HUES64 (cell line): ENCODE measurements at regions not wholly inside any gene's neighbourhood (a gene's known extent, or its start where the extent isn't known, plus 50 kb on each side); places are given as distances from the start of the nearest gene placed in this dataset.

Experiments
- H3K27ac ChIP-seq: 2 replicates; pipeline ENCODE4 v1.7.0; 2013; ENCODE audit warnings: low read depth, low read length, inconsistent platforms
- H3K27me3 ChIP-seq: 2 replicates; pipeline ENCODE4 v1.6.1; 2013; ENCODE audit warnings: mild to moderate bottlenecking, low read length; ENCODE audit not compliant: insufficient read depth
- H3K36me3 ChIP-seq: 2 replicates; pipeline ENCODE4 v1.6.1; 2013; ENCODE audit warnings: mild to moderate bottlenecking, low read length; ENCODE audit not compliant: insufficient read depth
- H3K4me1 ChIP-seq: 2 replicates; pipeline ENCODE4 v1.6.1; 2013; ENCODE audit warnings: mild to moderate bottlenecking, low read length, moderate library complexity; ENCODE audit not compliant: insufficient read depth
- H3K4me3 ChIP-seq: 2 replicates; pipeline ENCODE4 v1.5.1; 2013; ENCODE audit warnings: mild to moderate bottlenecking, low read length, moderate library complexity
- H3K9ac ChIP-seq: 2 replicates; pipeline ENCODE4 v1.6.1; 2013; ENCODE audit warnings: mild to moderate bottlenecking, low read depth, low read length
- H3K9me3 ChIP-seq: 2 replicates; pipeline ENCODE4 v1.6.1; 2013; ENCODE audit warnings: low read depth, low read length; ENCODE audit not compliant: insufficient read depth
- WGBS: fragments of 150-250, 120-280 bp; methylation state at CpG from one replicate; pipeline ENCODE4 v1.1.7; 2013; ENCODE audit warnings: missing lambda C conversion rate; 5-methylcytosine and 5-hydroxymethylcytosine counted together

DNA sequence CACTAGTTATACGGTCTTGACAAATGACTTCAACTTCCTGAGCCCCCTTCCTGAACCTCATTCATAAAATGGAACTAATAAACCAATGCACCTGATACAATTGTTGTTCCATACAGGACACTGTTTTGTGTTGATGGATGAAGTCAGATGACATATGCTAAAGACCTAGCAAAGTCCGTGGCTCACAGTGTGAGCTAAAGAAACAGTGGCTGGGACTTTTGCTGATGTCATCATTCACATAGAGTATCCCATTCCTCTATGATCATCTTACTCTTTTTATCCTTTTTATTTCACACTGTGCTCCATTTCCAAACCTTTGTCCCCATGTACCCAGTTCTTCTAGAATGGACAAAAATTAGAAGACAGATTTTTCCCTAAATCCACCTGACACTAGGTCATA lies 83.7 kb upstream of the KAZN start:
- Histone ChIP-seq H3K27me3 (no peaks in the 10 kb centered on the region), H3K9me3 (no peaks in the 10 kb centered on the region), H3K4me3 (no peak overlapping the region), H3K4me1 (peaks cover 22% of the 10 kb centered on the region), H3K36me3 (no peaks in the 10 kb centered on the region), H3K27ac (no peak overlapping the region), H3K9ac (no peak overlapping the region)
- WGBS = 88% methylated on average over 2 of the region's 2 CpGs

DNA sequence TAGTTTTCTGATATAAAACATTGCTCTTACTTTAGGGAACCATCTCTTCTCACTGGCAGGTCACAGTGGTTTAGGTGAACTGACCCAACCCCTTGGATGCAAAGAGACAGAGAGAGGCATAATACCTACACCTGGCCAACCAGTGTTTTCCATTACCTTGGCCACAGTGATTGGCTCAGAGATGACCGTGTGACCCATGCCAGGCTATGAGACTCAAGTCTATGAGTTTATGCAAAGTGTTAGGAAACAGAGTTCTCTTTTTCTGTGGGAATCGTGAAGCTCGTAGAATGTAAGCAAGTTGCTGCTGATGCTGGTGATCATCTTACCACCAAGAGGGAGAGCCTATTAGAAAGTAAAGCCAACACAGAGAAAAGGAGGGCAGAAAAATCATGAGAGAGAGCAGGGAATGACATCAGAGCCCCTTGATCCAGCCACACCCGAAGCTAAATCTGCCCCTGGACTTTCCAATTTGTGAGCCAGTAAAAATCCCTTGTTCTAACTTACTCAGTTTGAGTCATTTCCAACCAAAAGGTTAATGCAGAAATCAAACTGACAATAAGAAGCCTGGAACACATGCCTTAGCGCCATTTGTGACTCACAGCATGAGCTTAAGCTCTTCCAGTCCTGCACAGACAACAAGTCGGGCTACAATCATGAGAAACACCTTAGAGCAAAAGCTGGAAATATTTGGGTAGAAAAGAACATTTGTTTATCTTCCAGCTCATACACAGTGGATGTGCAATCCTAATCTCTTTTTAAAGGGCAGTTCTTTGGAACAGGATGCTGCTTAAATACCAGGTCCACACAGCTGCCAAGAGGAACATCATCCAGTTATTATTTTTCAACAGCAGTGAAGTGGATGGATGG lies 81.3 kb upstream of the KAZN start:
- Histone ChIP-seq H3K4me1 (peaks cover 15% of the 10 kb centered on the region), H3K9ac (no peak overlapping the region), H3K27ac (no peak overlapping the region), H3K9me3 (no peaks in the 10 kb centered on the region), H3K36me3 (no peaks in the 10 kb centered on the region), H3K27me3 (no peaks in the 10 kb centered on the region), H3K4me3 (no peak overlapping the region)
- whole genome bisulfite sequencing = 88% methylated on average over 6 of the region's 6 CpGs

DNA sequence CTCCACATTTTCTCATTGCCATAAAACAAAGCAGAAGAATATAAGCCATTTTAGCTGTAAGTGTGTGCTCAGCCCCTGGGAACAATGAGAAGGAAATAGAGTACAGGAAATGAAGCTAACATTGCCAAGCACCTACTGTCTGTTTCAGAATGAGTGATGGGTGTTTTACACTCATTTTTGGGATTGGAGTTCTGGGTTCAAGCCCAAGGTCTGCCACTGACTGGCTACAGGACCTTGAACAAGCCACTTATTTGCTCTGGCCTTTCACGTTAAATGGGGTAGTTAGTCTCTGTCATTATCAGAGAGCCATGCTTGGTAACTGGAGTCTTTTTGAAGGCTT lies 80.7 kb upstream of the KAZN start:
- Histone ChIP-seq H3K27ac (no peak overlapping the region), H3K4me1 (peaks cover 9% of the 10 kb centered on the region; the same call in 1 of the 2 replicates), H3K27me3 (no peaks in the 10 kb centered on the region), H3K9me3 (no peaks in the 10 kb centered on the region), H3K4me3 (no peak overlapping the region), H3K9ac (no peak overlapping the region), H3K36me3 (no peaks in the 10 kb centered on the region)
- WGBS = 92% methylated on average over 1 of the region's 1 CpG

DNA sequence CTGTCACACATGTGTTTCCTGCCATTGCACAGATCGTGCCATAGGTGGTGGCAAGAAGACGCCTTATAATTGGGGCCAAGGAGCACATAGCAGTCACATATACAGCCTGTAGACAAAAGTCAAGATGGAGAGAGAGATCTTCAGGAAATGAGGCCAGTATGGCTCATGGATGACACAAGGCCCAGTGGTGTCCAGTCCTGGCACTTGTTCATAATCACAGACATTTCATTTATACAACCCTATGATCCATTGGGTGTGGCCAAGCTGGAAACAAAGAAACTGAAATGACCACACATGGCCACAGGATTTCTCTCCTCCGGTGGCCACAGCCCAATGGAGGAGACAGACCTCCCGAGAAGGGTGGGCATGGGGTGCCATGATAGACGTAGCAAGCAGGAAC lies 78.5 kb upstream of the KAZN start:
- H3K27me3 ChIP-seq = no peaks in the 10 kb centered on the region
- H3K9ac ChIP-seq = no peak overlapping the region
- H3K9me3 ChIP-seq = no peaks in the 10 kb centered on the region
- H3K36me3 ChIP-seq = no peaks in the 10 kb centered on the region
- no peak overlapping the region for H3K27ac ChIP-seq
- H3K4me1 ChIP-seq = no peaks in the 10 kb centered on the region
- WGBS = 79% methylated on average over 5 of the region's 5 CpGs
- H3K4me3 ChIP-seq = no peak overlapping the region

DNA sequence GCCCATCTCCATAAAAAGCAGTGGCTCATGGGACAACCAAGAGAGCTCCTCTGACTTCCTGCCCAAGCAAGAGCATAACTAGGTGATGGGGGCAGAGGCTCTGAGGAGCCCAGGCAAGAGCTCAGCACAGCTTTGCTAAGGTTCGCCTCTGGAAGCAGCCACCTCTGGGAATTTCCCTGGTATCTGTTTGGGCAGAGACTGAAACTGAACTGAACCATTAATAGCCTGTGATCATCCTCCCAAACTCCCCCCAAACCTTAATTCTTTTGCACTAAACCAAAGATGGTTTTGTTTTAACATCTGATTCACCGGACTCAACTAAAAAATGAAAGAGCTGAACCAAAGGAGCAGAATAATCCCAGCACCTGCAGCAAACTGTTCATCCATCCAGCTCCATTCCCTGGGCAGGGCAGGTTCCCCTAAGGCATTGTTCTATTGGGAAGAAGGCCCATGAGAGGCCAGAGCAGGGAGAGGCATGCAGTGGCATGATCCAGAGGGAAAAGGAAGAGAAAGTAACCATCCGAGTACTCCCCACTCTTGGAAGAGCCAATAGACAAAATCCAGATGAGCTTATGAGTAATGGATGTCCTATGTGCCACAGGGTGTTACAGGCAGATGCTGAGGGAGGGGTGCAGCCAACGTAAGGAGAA lies 77.8 kb upstream of the KAZN start:
- 90% methylated on average over 4 of the region's 4 CpGs for WGBS
- Histone ChIP-seq H3K9ac (no peak overlapping the region), H3K4me3 (no peak overlapping the region), H3K4me1 (no peaks in the 10 kb centered on the region), H3K36me3 (no peaks in the 10 kb centered on the region), H3K27me3 (no peaks in the 10 kb centered on the region), H3K27ac (no peak overlapping the region), H3K9me3 (no peaks in the 10 kb centered on the region)

DNA sequence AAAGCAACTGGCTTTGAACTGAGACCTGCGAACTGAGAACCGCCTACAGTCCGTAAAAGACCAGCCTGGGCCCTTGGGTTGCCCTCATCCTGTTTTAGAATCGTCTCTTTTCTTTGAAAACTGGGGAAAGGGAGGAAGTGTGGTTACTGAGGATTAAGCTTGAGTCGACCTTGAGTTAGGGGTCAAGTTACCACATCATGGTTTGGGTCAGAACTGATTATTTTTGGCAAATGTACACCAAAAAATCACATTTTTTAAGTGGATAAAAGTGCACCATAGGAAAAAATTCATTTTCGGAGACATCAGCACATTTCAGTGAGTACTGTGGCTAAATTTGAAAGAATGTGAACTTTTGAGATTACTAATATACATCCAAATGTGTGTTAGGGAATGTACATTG lies 76.9 kb upstream of the KAZN start:
- 91% methylated on average over 6 of the region's 6 CpGs for WGBS
- Histone ChIP-seq H3K4me3 (no peak overlapping the region), H3K36me3 (no peaks in the 10 kb centered on the region), H3K27me3 (no peaks in the 10 kb centered on the region), H3K9me3 (no peaks in the 10 kb centered on the region), H3K27ac (no peak overlapping the region), H3K9ac (no peak overlapping the region), H3K4me1 (no peaks in the 10 kb centered on the region)

DNA sequence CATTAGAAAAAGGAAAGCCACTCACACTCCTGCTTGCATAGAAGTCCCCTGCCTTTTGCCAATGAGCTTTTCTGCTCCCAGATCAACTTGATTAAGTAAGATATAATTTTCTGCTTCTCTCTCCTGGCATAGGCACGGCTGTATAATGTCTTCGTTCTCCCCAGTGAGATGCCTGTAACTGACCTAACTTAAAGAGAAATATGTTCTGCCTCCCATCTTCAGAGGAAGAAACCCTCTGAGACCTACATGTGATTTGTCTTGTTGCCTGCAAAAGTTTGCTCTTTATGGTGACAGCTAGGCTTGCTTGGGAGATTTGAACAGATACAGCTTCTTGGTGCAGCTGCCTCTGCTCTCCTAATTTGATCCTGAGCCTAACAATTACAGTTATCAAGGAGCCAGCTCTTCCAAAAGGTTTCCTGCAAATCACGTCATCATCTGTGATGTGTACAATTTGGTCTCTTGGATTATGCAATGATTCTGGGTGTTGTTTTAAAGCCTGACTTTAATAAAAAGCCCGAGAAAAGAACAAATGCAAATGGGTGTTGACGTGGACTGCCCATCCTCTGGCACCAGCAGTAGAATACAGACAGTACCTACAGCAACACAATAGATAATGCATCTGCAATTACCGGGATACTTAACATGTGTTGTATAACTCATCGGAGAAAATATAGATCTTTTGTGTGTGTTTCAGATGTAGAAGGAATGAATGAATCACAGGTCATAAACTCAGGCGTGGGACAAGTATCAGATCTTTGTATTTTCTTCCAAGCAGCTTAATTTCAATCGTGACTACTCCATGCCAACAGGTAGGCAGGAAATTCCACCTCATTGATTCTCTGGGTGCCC lies 76.2 kb upstream of the KAZN start:
- H3K9ac ChIP-seq = no peak overlapping the region
- WGBS = 88% methylated on average over 9 of the region's 9 CpGs
- H3K27ac ChIP-seq = no peak overlapping the region

DNA sequence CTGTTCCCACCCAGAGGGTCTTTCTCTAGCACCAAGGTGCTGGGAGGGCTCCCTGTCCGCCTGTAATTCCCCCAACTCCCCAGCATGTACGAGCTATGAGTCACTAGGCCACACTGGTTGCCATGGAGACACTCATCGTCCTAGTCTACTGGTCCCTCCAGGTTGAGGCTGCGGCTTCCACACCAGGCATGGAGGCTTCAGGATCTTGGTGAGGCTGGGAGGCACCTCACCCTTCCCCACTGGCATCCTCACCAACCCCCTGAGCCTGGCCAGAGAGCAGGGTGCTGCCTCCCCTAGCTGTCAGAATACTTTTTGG lies 75.6 kb upstream of the KAZN start:
- H3K4me3 ChIP-seq = no peak overlapping the region
- 58% methylated on average over 4 of the region's 4 CpGs for WGBS
- no peak overlapping the region for H3K27ac ChIP-seq
- no peaks in the 10 kb centered on the region for H3K4me1 ChIP-seq
- H3K27me3 ChIP-seq = no peaks in the 10 kb centered on the region
- H3K36me3 ChIP-seq = no peaks in the 10 kb centered on the region
- no peaks in the 10 kb centered on the region for H3K9me3 ChIP-seq
- H3K9ac ChIP-seq = no peak overlapping the region

More for the DNA sequence above, 76.2 kb upstream of the KAZN start:
- Histone ChIP-seq H3K9me3 (no peaks in the 10 kb centered on the region), H3K36me3 (no peaks in the 10 kb centered on the region), H3K4me3 (no peak overlapping the region), H3K27me3 (no peaks in the 10 kb centered on the region), H3K4me1 (no peaks in the 10 kb centered on the region)

DNA sequence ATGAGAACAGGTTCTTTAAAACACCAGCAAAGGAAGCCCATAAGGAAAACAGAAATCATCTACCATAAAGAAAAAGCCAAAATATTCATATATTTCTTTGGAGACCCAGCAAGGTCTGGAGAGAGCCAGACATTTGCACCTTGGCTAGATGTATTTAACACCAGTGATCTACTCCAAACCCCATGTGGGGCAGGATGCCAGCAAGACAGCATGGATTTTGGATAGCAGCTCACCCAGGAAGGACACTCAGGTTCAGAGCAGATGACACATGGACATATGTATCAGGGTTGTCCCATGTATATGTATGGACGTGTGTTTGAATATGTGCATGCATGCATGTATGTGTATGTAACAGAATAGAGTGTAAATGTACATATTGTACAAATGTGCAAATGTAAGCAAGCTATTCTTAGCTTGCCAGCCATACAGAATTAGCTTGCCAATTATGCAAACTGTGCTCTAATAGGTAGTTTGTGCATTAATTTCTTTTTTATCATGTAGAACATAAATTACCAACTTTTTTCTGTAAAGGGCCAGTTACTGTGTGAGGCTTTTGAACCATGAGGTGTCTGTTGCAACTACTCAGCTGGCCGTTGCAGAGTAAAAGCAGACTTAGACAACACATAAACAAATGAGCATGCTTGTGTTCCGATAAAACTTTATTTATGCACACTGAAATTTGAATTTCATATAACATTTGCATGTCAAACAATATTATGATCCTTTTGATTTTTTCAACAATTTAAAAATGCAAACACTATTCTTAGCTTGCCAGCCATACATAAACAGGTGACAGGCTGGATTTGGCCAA lies 73.5 kb upstream of the KAZN start:
- Histone ChIP-seq H3K9me3 (no peaks in the 10 kb centered on the region), H3K27me3 (no peaks in the 10 kb centered on the region), H3K36me3 (no peaks in the 10 kb centered on the region), H3K27ac (no peak overlapping the region), H3K4me1 (no peaks in the 10 kb centered on the region), H3K9ac (no peak overlapping the region), H3K4me3 (no peak overlapping the region)
- 95% methylated on average over 3 of the region's 3 CpGs for WGBS

DNA sequence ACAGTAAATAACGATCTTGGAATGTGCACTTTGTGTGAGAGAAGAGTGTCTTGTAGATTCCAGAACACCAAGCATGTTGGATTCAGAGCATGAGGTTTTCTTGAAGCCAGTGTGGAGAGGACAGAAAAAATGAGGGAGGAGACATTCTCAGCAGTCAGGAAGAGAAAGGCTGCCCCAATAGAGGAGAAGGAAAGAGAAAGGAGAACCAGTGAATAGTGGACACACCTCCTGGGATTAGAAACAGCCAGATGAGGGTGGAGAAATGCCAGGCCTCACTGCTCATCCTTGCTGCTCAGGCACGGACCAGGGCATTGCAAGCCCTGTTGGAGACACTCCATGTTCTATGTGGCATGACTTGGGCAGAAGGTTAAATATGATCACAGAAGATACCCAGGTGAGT lies 69.0 kb upstream of the KAZN start:
- no peak overlapping the region for H3K4me3 ChIP-seq
- no peak overlapping the region for H3K9ac ChIP-seq
- no peak overlapping the region for H3K27ac ChIP-seq
- WGBS = 90% methylated on average over 2 of the region's 2 CpGs
- H3K4me1 ChIP-seq = no peaks in the 10 kb centered on the region
- no peaks in the 10 kb centered on the region for H3K9me3 ChIP-seq
- H3K36me3 ChIP-seq = no peaks in the 10 kb centered on the region
- H3K27me3 ChIP-seq = no peaks in the 10 kb centered on the region

DNA sequence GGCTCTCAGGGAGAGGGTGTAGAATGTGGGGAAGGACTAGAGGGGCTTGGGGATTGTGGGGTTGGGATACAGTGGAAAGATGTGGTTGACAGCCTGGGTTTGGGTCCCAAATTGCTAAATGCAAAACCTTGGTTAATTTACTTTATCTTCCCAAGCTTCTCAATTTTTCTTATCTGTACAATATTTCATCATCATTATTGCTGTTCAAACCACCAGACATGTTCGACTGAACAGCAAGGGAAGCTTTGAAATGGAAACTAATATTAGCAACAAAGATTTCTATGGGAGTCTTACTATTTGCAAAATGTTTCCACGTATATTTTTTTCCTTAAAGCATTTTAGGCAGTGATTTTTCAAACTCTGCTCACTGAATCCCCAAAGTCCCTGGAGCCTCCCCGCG lies 67.0 kb upstream of the KAZN start:
- Histone ChIP-seq H3K9ac (no peak overlapping the region), H3K27me3 (no peaks in the 10 kb centered on the region), H3K27ac (no peak overlapping the region), H3K36me3 (no peaks in the 10 kb centered on the region), H3K4me3 (no peak overlapping the region), H3K9me3 (no peaks in the 10 kb centered on the region), H3K4me1 (no peaks in the 10 kb centered on the region)
- 90% methylated on average over 4 of the region's 4 CpGs for WGBS
